Stomach (tissue), 4 donors: ENCODE measurements at regions not wholly inside any gene's neighbourhood (a gene's known extent, or its start where the extent isn't known, plus 50 kb on each side); places are given as distances from the start of the nearest gene placed in this dataset.

Experiments used
- EP300 ChIP-seq: sonication (generic); formaldehyde crosslinking; IDR thresholded peaks from one replicate; pipeline ENCODE4 v1.6.1; 2017; ENCODE audit warnings: antibody characterized with exemption
- TF ChIP-seq, protein P1 (sequence below), 7 experiments: fragments of 450-650 bp in 4 of 7; fragments of 200-600 bp in 3 of 7; sonication (generic) in 3 of 7; IDR thresholded peaks; one replicate each; pipeline ENCODE4 v1.5.1; 2016 to 2019; ENCODE audit warnings: antibody characterized with exemption in 7 of 7, control low read depth in 2 of 7, mild to moderate bottlenecking in 1 of 7

DNA sequence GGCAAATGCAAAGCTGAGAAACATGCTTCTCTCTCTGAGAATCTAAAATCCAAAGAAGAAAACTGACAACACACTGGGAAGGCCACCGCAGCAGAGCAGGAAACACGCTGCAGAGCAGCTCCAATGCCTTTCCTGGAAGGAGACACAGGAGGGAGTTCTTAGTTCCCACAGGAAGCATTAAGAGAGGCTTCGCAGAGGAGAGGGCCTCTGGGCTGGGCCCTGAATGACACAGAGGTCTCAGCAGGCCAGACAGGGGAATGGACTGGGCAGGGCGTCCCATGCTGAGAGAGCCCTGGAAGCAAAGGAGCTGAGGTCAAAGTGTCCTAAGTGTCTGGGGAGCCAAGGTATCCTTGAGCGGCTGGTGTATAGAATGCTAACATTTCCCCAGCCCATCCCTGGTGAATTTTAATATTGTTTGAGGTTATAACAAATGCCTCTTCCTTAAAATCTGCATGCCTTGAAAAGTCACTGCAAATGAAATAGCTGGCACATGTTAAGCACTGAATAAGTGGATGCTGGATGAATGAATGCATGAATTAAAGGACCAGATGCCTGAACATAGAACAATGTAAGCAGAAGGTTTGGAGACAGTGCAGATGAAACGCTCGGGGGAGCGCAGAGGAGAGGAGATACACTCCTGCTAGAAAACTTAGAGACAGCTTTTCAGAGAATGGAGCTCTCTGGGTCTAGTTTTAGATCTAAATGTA lies 110.0 kb upstream of the SYNDIG1 start:
- TF ChIP-seq, protein P1, sequence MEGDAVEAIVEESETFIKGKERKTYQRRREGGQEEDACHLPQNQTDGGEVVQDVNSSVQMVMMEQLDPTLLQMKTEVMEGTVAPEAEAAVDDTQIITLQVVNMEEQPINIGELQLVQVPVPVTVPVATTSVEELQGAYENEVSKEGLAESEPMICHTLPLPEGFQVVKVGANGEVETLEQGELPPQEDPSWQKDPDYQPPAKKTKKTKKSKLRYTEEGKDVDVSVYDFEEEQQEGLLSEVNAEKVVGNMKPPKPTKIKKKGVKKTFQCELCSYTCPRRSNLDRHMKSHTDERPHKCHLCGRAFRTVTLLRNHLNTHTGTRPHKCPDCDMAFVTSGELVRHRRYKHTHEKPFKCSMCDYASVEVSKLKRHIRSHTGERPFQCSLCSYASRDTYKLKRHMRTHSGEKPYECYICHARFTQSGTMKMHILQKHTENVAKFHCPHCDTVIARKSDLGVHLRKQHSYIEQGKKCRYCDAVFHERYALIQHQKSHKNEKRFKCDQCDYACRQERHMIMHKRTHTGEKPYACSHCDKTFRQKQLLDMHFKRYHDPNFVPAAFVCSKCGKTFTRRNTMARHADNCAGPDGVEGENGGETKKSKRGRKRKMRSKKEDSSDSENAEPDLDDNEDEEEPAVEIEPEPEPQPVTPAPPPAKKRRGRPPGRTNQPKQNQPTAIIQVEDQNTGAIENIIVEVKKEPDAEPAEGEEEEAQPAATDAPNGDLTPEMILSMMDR (IDR thresholded peaks at IDR 0.05) = no peak
- TF ChIP-seq EP300 = no peak
